CD4-positive, alpha-beta T cell (primary cell): ENCODE measurements at regions not wholly inside any gene's neighbourhood (a gene's known extent, or its start where the extent isn't known, plus 50 kb on each side); places are given as distances from the start of the nearest gene placed in this dataset.

ENCODE experiments used
- ATAC-seq: fragments of 200-7000 bp; cut with Tn5 transposase; one replicate; pipeline ENCODE4 v1.10.0; 2022; ENCODE audit warnings: mild to moderate bottlenecking; ENCODE audit not compliant: poor library complexity
- CTCF ChIA-PET: fragments of 350-600 bp; sonication (Branson Sonifier 250); formaldehyde crosslinking; loops from one replicate; lab custom pipeline; 2021; ENCODE audit warnings: antibody characterized with exemption, inconsistent platforms; lab: Charles Lee
- POLR2A ChIA-PET: fragments of 350-600 bp; sonication (Branson Sonifier 250); formaldehyde crosslinking; loops from one replicate; lab custom pipeline; 2021; ENCODE audit warnings: antibody characterized with exemption, inconsistent platforms; lab: Charles Lee
- DNase-seq, 14 experiments: peaks; one replicate each; pipeline ENCODE4 v3.0.0-alpha.2; 2013 to 2020; ENCODE audit warnings: mixed read lengths in 2 of 14
- H3K27ac ChIP-seq, 2 donors: one replicate each; pipeline versions ENCODE4 v1.5.1 to v1.7.0; 2013; ENCODE audit warnings: low read length in 2 of 2, low read depth in 1 of 2, mild to moderate bottlenecking in 1 of 2
- H3K27me3 ChIP-seq, 2 experiments: 1 replicate in 1 of 2; 2 replicates in 1 of 2; pipeline versions ENCODE4 v1.6.1 to v1.7.0; 2013; ENCODE audit warnings: low read length in 2 of 2, control low read depth in 1 of 2, mild to moderate bottlenecking in 1 of 2, moderate library complexity in 1 of 2; ENCODE audit not compliant: insufficient read depth in 2 of 2, control insufficient read depth in 1 of 2
- H3K36me3 ChIP-seq: one replicate; pipeline ENCODE4 v1.6.1; 2013; ENCODE audit warnings: low read length, control low read depth; ENCODE audit not compliant: insufficient read depth
- H3K4me1 ChIP-seq: one replicate; pipeline ENCODE4 v1.6.1; 2013; ENCODE audit warnings: low read length, control low read depth; ENCODE audit not compliant: insufficient read depth
- H3K4me3 ChIP-seq: one replicate; pipeline ENCODE4 v1.5.1; 2013; ENCODE audit warnings: mild to moderate bottlenecking, low read length, moderate library complexity
- H3K9me3 ChIP-seq, 2 experiments: 1 replicate in 1 of 2; 2 replicates in 1 of 2; pipeline versions ENCODE4 v1.6.1 to v1.7.0; 2013; ENCODE audit warnings: low read length in 2 of 2, mild to moderate bottlenecking in 2 of 2, control low read depth in 1 of 2, moderate library complexity in 1 of 2; ENCODE audit not compliant: control insufficient read depth in 1 of 2, insufficient read depth in 1 of 2
- H3K27ac Mint-ChIP-seq: one replicate; pipeline ENCODE4 v1.8.0; 2020; ENCODE audit warnings: mixed read lengths
- H3K27me3 Mint-ChIP-seq: one replicate; pipeline ENCODE4 v1.8.0; 2021; ENCODE audit warnings: mixed read lengths
- H3K36me3 Mint-ChIP-seq: one replicate; pipeline ENCODE4 v1.8.0; 2021; ENCODE audit warnings: low read depth, mixed read lengths
- H3K4me1 Mint-ChIP-seq: one replicate; pipeline ENCODE4 v1.8.0; 2021; ENCODE audit warnings: low read depth, mixed read lengths
- H3K4me3 Mint-ChIP-seq: one replicate; pipeline ENCODE4 v1.8.0; 2020; ENCODE audit warnings: mild to moderate bottlenecking, mixed read lengths
- H3K9me3 Mint-ChIP-seq: one replicate; pipeline ENCODE4 v1.8.0; 2020; ENCODE audit warnings: mixed read lengths
- intact Hi-C, 2 experiments: fragments of 100-400 bp; cut with DNase I in 1 of 2; cut with micrococcal nuclease in 1 of 2; formaldehyde crosslinking; loops; one replicate each; pipeline versions ENCODE4 v1.15.1 to v1.9.0; 2023 to 2025; cut with DNase I, micrococcal nuclease
- TF ChIP-seq, protein P1 (sequence below): fragments of 200-600 bp; IDR thresholded peaks from one replicate; pipeline ENCODE4 v1.8.0; 2022; ENCODE audit warnings: antibody characterized with exemption, mild to moderate bottlenecking

DNA sequence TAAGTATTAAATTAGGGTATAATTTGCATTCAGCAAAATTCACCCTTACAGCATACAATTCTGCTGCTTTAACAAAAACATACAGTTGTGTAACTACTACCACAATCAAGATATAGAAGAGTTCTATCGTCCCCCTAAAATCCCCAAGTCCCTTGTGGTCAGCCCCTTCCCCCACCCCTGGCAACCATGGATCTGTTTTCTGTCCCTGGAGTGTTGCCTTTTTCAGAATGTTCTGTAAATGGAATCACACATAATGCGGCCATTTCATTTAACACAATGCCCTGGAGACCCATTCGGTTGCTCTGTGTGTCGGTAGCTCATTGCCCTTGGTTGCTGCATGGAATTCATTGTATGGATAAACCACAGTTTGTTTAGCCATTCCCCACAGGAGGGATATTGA lies 190.2 kb downstream of the IRX5 start:
- no peak overlapping the region for H3K4me3 ChIP-seq
- intact Hi-C loops = no loop called here
- H3K9me3 Mint-ChIP-seq = peaks cover 5% of the 10 kb centered on the region
- no peaks in the 10 kb centered on the region for H3K36me3 Mint-ChIP-seq
- no peaks in the 10 kb centered on the region for H3K36me3 ChIP-seq
- DNase-seq = no peak
- no peaks in the 10 kb centered on the region for H3K27me3 ChIP-seq
- H3K27ac Mint-ChIP-seq = no peak overlapping the region
- ChIA-PET CTCF (no interaction called here), POLR2A (no interaction called here)
- TF ChIP-seq, protein P1, sequence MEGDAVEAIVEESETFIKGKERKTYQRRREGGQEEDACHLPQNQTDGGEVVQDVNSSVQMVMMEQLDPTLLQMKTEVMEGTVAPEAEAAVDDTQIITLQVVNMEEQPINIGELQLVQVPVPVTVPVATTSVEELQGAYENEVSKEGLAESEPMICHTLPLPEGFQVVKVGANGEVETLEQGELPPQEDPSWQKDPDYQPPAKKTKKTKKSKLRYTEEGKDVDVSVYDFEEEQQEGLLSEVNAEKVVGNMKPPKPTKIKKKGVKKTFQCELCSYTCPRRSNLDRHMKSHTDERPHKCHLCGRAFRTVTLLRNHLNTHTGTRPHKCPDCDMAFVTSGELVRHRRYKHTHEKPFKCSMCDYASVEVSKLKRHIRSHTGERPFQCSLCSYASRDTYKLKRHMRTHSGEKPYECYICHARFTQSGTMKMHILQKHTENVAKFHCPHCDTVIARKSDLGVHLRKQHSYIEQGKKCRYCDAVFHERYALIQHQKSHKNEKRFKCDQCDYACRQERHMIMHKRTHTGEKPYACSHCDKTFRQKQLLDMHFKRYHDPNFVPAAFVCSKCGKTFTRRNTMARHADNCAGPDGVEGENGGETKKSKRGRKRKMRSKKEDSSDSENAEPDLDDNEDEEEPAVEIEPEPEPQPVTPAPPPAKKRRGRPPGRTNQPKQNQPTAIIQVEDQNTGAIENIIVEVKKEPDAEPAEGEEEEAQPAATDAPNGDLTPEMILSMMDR = no peak
- H3K27ac ChIP-seq = no peak overlapping the region
- H3K4me1 ChIP-seq = no peaks in the 10 kb centered on the region
- no peak for ATAC-seq
- no peak overlapping the region for H3K4me3 Mint-ChIP-seq
- H3K27me3 Mint-ChIP-seq = peaks cover 4% of the 10 kb centered on the region
- H3K4me1 Mint-ChIP-seq = no peaks in the 10 kb centered on the region
- peaks cover 0 to 16% of the 10 kb centered on the region in 2 experiments for H3K9me3 ChIP-seq

DNA sequence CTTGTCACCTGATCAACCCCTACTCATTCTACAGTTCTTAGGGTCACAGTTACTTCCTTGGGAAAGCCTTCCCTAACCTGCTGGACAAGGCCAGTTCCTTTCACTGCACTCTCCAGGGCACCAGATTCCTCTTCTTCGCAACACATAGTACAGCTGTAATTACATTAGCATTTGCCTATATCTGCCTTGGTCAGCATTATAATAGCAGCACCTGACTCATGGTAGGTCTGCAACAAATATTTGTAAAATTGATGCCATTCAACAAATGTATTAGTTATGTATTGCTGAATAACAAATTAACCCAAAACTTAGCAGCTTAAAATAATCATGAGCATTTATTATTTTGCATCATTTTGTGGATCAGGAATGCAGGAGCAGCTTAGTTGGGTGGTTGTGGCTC lies 193.0 kb downstream of the IRX5 start:
- Mint-ChIP-seq H3K27me3 (peaks cover 4% of the 10 kb centered on the region), H3K4me3 (no peak overlapping the region), H3K9me3 (peaks cover 5% of the 10 kb centered on the region), H3K27ac (no peak overlapping the region), H3K36me3 (no peaks in the 10 kb centered on the region), H3K4me1 (no peaks in the 10 kb centered on the region)
- no peak for DNase-seq
- no peak for ATAC-seq
- Histone ChIP-seq H3K36me3 (no peaks in the 10 kb centered on the region), H3K27me3 (no peaks in the 10 kb centered on the region), H3K4me3 (no peak overlapping the region), H3K4me1 (no peaks in the 10 kb centered on the region), H3K9me3 (peaks cover 0 to 13% of the 10 kb centered on the region in 2 experiments), H3K27ac (no peak overlapping the region)
- ChIA-PET CTCF (no interaction called here), POLR2A (no interaction called here)
- TF ChIP-seq, protein P1 = no peak
- intact Hi-C loops = no loop called here

DNA sequence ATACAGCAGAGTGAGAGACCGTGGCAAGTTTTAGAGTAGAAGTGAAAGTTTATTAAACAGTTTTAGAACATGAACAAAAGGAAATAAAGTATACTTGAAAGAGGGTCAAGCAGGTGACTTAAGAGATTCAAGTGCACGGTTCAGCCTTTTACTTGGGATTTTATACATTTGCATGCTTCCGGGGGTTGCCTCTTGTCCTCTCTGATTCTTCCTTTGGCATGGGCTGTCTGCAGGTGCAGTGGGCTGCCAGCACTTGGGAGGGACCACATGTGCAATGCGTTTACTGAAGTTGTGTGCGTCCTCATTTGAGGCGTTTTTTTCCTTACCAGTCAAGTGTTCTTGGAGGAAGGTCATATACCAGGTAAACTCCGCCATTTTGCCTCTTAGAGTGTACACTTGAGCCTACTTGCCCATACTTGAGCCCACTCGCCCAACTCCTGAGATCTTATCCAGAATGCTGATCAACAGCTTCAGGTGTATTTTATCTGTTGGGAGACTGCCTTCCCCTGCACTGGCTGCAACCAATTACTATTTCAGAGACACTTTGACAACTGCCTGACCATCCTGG lies 195.2 kb downstream of the IRX5 start:
- no peaks in the 10 kb centered on the region for H3K4me1 ChIP-seq
- Mint-ChIP-seq H3K27me3 (peaks cover 2% of the 10 kb centered on the region), H3K27ac (no peak overlapping the region), H3K36me3 (no peaks in the 10 kb centered on the region), H3K9me3 (peaks cover 5% of the 10 kb centered on the region), H3K4me1 (no peaks in the 10 kb centered on the region), H3K4me3 (no peak overlapping the region)
- CTCF ChIA-PET = no interaction called here
- intact Hi-C loops = no loop called here
- TF ChIP-seq, protein P1 = no peak
- peaks cover 0 to 9% of the 10 kb centered on the region in 2 experiments for H3K9me3 ChIP-seq
- POLR2A ChIA-PET = no interaction called here
- ATAC-seq (no peak), DNase-seq (no peak)
- no peak overlapping the region for H3K4me3 ChIP-seq
- no peak overlapping the region for H3K27ac ChIP-seq
- no peaks in the 10 kb centered on the region for H3K36me3 ChIP-seq
- no peaks in the 10 kb centered on the region for H3K27me3 ChIP-seq
